ENCODE measurements at regions not wholly inside any gene's neighbourhood (a gene's known extent, or its start where the extent isn't known, plus 50 kb on each side); places are given as distances from the start of the nearest gene placed in this dataset.
"Not testable (repeated sequence)": the region's sequence is repeated elsewhere in the genome, so short reads cannot be mapped to it uniquely, and the experiment has no call there.

DNA sequence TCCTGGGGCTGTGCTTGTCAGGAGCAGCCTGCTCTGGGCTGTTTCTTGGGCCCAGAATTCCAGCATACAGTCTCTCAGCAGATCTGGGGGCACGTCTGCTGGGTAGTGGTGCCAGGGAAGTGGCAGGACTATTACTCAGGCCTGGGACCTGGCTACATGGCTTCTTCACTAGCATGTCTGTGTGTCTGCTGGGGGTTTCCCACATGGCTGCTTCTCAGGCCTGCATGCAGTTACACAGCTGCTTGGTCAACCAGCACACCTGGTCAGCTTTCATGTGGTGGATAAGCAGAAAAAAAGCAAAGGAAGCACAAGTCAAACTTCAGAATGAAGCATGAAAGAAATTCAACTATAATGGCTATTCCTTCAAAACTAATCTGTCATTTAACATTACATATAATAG, 316.2 kb upstream of the NOX3 start:
- H3K27ac Mint-ChIP-seq = no peak overlapping the region
- no peak for ATAC-seq
- H3K4me3 Mint-ChIP-seq = no peak overlapping the region
- no peaks in the 10 kb centered on the region for H3K36me3 Mint-ChIP-seq
- peaks cover 13% of the 10 kb centered on the region for H3K9me3 Mint-ChIP-seq
- no peaks in the 10 kb centered on the region for H3K4me1 Mint-ChIP-seq
- H3K27me3 Mint-ChIP-seq = no peaks in the 10 kb centered on the region

DNA sequence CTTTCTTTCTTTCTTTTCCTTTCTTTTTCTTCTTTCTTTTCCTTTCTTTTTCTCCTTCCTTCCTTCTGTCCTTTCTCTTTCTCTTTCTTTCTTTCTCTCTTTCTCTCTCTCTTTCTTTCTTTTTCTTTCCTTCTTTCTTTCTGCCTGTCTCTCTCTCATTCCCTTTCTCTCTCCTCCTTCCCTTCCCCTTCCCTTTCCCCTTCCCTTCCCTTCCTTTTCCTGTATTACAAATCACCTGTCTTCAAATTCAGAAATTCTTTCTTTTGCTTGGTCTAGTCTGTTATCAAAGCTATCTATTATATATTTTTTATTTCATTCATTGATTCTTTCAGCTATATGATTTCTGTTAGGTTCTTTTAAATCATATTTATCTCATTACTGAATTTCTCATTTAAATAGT, 315.2 kb upstream of the NOX3 start:
- no peak overlapping the region for H3K27ac Mint-ChIP-seq
- H3K9me3 Mint-ChIP-seq = peaks cover 13% of the 10 kb centered on the region
- H3K4me3 Mint-ChIP-seq = no peak overlapping the region
- ATAC-seq = no peak
- H3K27me3 Mint-ChIP-seq = no peaks in the 10 kb centered on the region
- H3K4me1 Mint-ChIP-seq = no peaks in the 10 kb centered on the region
- no peaks in the 10 kb centered on the region for H3K36me3 Mint-ChIP-seq

DNA sequence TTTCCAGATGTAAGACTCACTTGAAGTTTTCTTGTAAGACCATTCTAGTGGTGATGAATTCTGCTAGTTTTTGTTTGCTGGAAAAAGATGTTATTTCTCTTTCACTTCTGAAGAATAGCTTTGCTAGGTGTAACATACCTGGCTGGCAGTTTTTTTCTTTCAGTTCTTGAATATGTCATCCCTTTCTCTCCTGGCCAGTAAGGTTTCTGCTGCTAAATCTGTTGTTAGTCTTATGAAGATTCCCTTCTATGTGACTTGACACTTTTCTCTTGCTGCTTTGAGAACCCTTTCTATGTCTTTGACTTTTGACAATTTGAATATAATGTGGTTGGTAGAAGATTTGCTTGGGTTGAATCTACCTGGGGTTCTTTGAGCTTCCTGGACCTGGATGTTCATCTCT, 314.7 kb upstream of the NOX3 start:
- H3K4me3 Mint-ChIP-seq = no peak overlapping the region
- ATAC-seq = no peak
- H3K9me3 Mint-ChIP-seq = peaks cover 13% of the 10 kb centered on the region
- no peak overlapping the region for H3K27ac Mint-ChIP-seq
- no peaks in the 10 kb centered on the region for H3K36me3 Mint-ChIP-seq
- H3K27me3 Mint-ChIP-seq = no peaks in the 10 kb centered on the region
- H3K4me1 Mint-ChIP-seq = no peaks in the 10 kb centered on the region

DNA sequence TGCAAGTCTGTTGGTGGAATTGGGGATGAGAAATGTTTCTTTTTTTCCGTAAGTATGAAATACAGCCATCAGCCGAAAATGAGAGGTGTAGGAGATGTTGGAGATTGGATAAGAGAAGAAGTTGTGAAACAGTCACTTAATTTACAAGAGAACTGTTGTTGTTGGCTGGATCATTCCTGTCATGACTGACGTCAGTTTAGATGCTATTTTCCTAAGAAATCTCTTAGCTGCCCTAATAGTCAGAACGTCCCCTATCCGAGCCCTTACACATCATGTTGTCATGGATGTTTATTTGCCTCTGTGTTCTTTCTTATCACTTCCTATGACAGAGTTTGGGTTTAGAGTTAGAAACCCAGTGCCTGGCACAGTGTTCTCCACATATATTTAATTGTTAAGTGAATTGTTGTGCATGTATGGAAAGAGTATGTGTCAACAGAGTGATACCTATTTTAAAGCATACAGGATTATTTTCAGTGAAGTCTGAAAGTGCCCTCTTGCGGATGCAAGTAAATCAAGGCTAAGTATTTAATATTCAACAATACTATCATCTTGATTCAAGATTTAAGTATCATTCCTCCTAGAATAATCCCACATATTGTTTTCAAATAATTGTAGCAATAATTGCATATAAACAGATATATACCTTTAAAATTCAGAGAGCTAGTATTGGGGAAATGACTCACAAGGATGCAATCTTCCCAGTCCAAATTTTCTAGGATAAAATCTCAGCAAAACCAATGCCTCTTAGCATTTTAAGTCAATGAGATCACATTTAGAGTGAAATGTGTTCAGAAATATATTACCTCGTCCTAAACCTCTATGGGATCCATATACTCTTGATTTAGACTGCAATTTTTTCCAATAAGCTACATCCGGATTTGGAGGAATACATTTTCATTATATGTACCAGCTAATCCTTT, 309.9 kb upstream of the NOX3 start:
- Mint-ChIP-seq H3K4me3 (no peak overlapping the region), H3K27me3 (no peaks in the 10 kb centered on the region), H3K27ac (no peak overlapping the region), H3K4me1 (no peaks in the 10 kb centered on the region), H3K9me3 (peaks cover 4% of the 10 kb centered on the region), H3K36me3 (no peaks in the 10 kb centered on the region)
- no peak for ATAC-seq

DNA sequence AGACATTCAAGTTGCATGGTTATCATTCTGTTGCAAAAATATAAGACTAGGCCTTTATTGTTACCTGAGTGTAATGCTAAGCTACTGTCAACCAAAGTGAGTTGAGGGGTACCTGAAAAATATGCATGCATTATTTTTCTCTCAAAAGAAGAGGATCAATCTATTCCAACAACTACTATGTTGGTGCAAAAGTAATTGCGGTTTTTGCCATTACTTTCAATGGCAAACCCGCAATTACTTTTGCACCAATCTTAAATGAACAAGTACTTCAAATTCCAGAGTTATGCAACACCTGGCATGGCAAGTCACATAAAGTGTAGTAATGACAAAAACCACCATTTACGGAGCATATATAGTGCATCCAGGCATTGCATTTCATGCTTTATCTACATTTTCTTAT, 307.0 kb upstream of the NOX3 start:
- Mint-ChIP-seq H3K4me1 (no peaks in the 10 kb centered on the region), H3K36me3 (no peaks in the 10 kb centered on the region), H3K9me3 (no peaks in the 10 kb centered on the region), H3K4me3 (no peak overlapping the region), H3K27ac (no peak overlapping the region), H3K27me3 (no peaks in the 10 kb centered on the region)
- no peak for ATAC-seq

DNA sequence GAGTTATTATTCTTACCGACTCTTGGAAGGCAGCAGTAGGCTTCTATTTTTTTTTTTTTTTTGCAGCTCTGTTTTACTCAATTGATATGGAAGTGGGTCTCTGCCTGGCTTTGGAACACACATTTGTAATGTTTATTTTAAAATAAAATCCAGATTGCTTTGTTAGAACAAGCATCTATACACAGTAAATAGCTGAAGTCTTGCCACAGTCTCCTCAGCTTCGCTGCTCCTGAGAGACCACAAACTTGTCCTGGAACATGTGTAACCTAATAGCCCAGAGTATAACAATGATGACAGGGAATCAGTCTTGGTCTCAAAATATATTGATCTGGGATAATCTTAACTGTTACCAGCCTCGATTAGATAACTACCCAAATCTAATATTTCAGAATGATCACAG, 299.8 kb upstream of the NOX3 start:
- no peak for ATAC-seq
- Mint-ChIP-seq H3K4me3 (no peak overlapping the region), H3K4me1 (no peaks in the 10 kb centered on the region), H3K27me3 (peaks cover 6% of the 10 kb centered on the region), H3K9me3 (peaks cover 15% of the 10 kb centered on the region), H3K27ac (no peak overlapping the region), H3K36me3 (no peaks in the 10 kb centered on the region)

DNA sequence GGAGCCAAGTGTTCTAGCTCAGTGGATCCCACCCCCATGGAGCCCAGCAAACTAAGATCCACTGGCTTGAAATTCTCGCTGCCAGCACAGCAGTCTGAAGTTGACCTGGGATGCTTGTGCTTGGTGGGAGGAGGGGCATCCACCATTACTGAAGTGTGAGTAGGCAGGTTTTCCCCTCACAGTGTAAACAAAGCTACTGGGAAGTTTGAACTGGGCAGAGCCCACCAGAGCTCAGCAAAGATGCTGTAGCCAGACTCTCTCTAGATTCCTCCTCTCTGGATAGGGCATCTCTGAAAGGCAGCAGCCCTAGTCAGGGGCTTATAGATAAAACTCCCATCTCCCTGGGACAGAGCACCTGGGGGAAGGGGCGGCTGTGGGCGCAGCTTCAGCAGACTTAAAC, 293.1 kb upstream of the NOX3 start:
- not testable (repeated sequence) for ATAC-seq, H3K4me3 Mint-ChIP-seq, H3K4me1 Mint-ChIP-seq, H3K27ac Mint-ChIP-seq, H3K36me3 Mint-ChIP-seq
- Mint-ChIP-seq H3K27me3 (peaks cover 31% of the 10 kb centered on the region), H3K9me3 (peaks cover 12% of the 10 kb centered on the region)

DNA sequence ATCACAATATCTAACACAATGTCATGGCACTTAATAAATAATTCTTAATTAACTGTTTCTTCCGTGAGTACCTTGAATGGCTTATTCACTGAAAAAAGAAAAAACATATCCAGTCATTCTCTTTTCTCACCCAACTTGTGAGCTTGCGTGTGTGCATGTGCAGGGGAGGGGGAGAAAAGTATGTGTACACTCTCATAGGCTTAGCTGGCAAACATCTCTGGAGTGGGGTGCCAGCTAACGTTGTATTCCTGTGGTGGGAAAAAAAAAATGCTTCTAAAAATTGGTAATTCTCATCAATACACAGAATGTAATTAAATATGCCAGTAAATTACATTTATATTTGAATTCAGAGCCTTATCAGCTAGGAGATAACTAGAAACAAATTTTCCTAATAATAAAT, 291.9 kb upstream of the NOX3 start:
- peaks cover 7% of the 10 kb centered on the region for H3K9me3 Mint-ChIP-seq

DNA sequence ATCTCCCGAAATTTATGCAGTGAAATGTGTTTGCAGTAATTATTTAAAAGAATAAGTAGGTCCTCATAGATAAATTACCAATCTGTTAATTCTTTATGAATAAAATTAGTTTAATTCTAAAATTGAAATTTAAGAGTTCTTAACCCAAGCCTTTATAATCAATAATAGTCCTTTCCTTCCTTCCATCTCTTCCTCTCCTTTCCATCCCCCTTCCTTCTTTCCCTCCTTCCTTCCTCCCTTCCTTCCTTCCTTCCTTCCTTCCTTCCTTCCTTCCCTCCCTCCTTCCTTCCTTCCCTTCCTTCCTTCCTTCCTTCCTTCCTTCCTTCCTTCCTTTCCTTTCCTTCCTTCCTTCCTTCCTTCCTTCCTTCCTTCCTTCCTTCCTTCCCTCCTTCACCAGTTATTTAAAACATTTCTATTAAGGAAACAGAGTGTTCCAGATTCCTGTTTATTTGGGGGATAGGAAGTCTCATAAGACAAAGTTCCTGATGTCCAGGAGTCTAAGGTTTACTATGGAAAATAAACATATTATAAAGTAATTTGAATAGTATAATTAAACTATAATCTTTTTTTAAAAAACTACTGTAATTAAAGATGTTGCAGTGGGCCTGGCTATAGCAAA, 285.3 kb upstream of the NOX3 start:
- H3K4me3 Mint-ChIP-seq = no peak overlapping the region
- no peaks in the 10 kb centered on the region for H3K27me3 Mint-ChIP-seq
- no peaks in the 10 kb centered on the region for H3K4me1 Mint-ChIP-seq
- H3K36me3 Mint-ChIP-seq = no peaks in the 10 kb centered on the region
- ATAC-seq = no peak
- H3K27ac Mint-ChIP-seq = no peak overlapping the region
- peaks cover 3% of the 10 kb centered on the region for H3K9me3 Mint-ChIP-seq

More for the DNA sequence above, 291.9 kb upstream of the NOX3 start:
- Mint-ChIP-seq H3K4me3 (no peak overlapping the region), H3K27ac (no peak overlapping the region), H3K4me1 (no peaks in the 10 kb centered on the region), H3K36me3 (no peaks in the 10 kb centered on the region), H3K27me3 (peaks cover 31% of the 10 kb centered on the region)
- no peak for ATAC-seq

DNA sequence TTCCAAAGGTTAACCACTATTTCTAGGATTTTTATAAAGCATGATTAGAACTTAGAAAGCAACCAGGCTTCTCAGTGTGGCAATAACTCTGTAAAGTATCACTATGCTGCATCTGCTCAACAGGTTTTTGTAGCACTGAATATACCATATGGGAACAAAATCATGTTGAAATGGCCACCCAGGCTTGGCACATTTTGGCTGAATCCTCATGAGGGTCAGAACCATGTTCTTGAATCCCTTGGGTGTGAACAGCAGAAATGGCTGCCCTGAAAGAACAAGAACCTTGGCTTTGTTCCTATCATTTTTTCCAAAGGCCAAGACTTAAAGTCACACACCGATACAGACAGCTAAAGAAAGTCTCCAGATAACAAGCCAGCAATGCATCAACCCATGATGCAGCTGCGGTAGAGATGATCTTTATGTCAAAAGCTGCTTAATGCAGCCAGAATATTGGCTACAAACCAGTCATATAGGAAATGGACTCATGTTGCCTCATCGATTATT, 283.0 kb upstream of the NOX3 start:
- no peaks in the 10 kb centered on the region for H3K4me1 Mint-ChIP-seq
- H3K36me3 Mint-ChIP-seq = no peaks in the 10 kb centered on the region
- ATAC-seq = no peak
- no peak overlapping the region for H3K4me3 Mint-ChIP-seq
- H3K9me3 Mint-ChIP-seq = peaks cover 3% of the 10 kb centered on the region
- peaks cover 8% of the 10 kb centered on the region for H3K27me3 Mint-ChIP-seq
- no peak overlapping the region for H3K27ac Mint-ChIP-seq

DNA sequence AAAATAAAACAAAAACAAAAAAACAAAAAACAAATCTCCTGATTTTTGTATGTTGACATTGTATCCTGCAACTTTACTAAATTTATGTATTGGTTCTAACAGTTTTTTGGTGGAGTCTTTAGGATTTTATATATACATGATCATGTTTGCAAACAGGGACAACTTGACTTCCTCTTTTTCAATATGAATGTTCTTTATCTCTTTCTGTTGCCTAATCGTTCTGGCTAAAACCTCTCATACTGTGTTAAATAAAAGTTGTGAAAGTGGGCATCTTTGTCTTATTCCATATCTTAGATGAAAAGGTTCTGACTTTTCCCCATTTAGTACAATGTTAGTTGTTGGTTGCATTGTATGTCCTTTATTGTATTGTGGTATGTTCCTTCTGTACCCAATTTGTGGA, 261.7 kb upstream of the NOX3 start:
- Mint-ChIP-seq H3K4me3 (no peak overlapping the region), H3K27me3 (peaks cover 26% of the 10 kb centered on the region), H3K36me3 (no peaks in the 10 kb centered on the region), H3K9me3 (no peaks in the 10 kb centered on the region), H3K4me1 (no peaks in the 10 kb centered on the region), H3K27ac (no peak overlapping the region)
- no peak for ATAC-seq

DNA sequence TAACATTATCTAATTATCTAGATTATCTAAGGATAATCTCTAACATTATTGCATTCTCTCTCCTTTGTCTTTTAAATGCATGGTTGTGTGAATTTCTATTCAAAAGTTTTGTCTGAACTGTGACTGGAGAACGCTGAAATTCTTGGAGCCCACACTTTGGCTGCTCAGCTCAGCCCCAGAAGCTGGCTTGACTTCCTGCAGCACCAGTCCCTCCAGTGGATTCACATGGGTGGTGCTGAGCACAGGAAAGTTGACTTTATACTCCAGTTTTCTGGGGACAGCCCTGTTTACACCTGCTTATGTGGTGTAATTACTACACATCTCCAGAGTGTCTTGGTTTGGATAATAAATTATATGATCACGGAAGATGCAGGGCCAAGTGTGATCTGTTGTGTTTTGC, 255.1 kb upstream of the NOX3 start:
- peak; percentile 20 for ATAC-seq
- no peaks in the 10 kb centered on the region for H3K9me3 Mint-ChIP-seq
- H3K27me3 Mint-ChIP-seq = peaks cover 11% of the 10 kb centered on the region
- no peaks in the 10 kb centered on the region for H3K4me1 Mint-ChIP-seq
- no peak overlapping the region for H3K27ac Mint-ChIP-seq
- H3K36me3 Mint-ChIP-seq = no peaks in the 10 kb centered on the region
- H3K4me3 Mint-ChIP-seq = no peak overlapping the region

DNA sequence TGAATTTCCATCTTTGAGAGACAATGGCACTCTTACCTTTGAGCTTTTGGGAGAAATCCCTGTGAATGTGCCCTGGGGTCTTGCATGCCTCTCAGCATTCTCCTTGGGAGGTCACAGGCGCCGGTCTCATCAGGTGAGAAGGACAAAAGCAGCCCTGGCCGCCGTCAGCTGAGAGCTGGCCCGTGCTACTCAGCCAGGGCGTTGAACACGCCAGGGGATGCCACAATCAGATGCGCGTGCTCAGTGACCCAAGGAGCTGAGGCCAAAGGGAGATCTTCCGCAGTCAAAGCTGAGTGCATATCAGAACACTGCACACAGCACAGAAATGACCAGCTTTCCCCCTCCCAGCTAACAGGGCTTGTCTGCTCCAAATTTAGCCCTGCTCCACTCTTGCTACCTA, 253.6 kb upstream of the NOX3 start:
- no peaks in the 10 kb centered on the region for H3K36me3 Mint-ChIP-seq
- ATAC-seq = peak; percentile 38
- no peak overlapping the region for H3K27ac Mint-ChIP-seq
- H3K4me3 Mint-ChIP-seq = no peak overlapping the region
- peaks cover 10% of the 10 kb centered on the region for H3K27me3 Mint-ChIP-seq
- H3K9me3 Mint-ChIP-seq = no peaks in the 10 kb centered on the region
- H3K4me1 Mint-ChIP-seq = no peaks in the 10 kb centered on the region

DNA sequence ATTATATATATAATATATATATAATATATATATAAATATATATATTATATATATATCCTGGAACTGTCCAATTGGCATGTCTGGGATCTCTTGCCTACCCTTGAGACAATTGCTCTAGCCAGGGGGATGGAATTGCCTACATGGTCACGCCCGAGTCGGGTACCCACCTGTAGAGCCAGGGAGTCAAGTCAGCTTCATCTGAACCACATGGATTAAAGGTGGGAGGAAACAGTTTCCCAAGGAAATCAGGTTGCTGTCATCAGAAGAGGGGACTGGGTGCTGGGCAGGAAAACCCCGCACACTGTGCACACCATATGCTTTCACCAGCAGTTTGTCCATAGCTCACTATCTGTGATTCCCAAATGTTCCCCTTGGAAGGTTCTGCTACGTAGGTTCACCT, 252.5 kb upstream of the NOX3 start:
- Mint-ChIP-seq H3K4me3 (no peak overlapping the region), H3K27me3 (peaks cover 22% of the 10 kb centered on the region), H3K4me1 (no peaks in the 10 kb centered on the region), H3K36me3 (no peaks in the 10 kb centered on the region), H3K27ac (no peak overlapping the region), H3K9me3 (peaks cover 5% of the 10 kb centered on the region)
- no peak for ATAC-seq

DNA sequence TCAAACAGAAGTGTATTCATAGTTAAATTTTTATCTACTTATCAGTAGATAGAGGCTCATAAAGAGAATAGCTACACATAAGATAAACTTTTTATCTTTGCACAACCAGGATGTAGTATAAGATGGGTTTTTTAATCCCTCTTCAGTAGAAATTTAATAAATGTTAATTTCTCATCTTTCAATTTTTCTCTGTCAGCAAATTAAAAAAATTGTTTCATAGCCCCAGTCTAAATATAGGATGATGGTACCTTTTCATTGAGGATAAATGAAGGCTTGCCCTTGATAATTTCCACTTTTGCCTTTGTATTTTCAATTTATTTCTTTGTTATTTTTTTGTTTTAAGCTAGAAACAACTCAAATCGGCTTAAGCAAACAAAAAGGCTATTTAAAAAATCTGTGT, 251.2 kb upstream of the NOX3 start:
- H3K4me3 Mint-ChIP-seq = no peak overlapping the region
- H3K27me3 Mint-ChIP-seq = peaks cover 32% of the 10 kb centered on the region
- H3K4me1 Mint-ChIP-seq = no peaks in the 10 kb centered on the region
- peaks cover 5% of the 10 kb centered on the region for H3K9me3 Mint-ChIP-seq
- no peaks in the 10 kb centered on the region for H3K36me3 Mint-ChIP-seq
- no peak overlapping the region for H3K27ac Mint-ChIP-seq
- no peak for ATAC-seq

DNA sequence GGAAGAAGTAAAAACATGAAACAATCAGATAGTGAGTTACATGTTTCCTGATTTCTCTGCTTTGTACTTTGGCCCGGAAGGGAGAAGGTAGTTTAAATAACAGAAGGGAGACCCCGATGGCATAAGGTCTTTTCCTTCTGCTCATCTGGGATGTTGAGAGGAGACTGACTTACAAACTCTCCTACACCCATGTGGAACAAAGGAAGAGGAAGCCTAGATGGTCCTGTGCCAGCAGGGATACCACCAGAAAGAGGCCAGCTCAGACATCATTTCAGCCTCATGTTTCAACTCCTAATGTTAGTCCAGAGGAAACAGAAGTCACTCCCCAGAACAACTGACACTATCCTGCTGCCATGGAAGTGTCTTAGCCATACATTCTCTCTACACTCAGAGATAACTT, 250.7 kb upstream of the NOX3 start:
- no peaks in the 10 kb centered on the region for H3K36me3 Mint-ChIP-seq
- no peaks in the 10 kb centered on the region for H3K4me1 Mint-ChIP-seq
- no peak overlapping the region for H3K27ac Mint-ChIP-seq
- peaks cover 5% of the 10 kb centered on the region for H3K9me3 Mint-ChIP-seq
- H3K4me3 Mint-ChIP-seq = no peak overlapping the region
- H3K27me3 Mint-ChIP-seq = peaks cover 32% of the 10 kb centered on the region
- no peak for ATAC-seq
